ENCODE measurements at regions not wholly inside any gene's neighbourhood (a gene's known extent, or its start where the extent isn't known, plus 50 kb on each side); places are given as distances from the start of the nearest gene placed in this dataset.

- TF ChIP-seq CTCF (IDR thresholded peaks at IDR 0.05; ENCODE audit: insufficient read depth, low read length, poor library complexity, severe bottlenecking) = no peak
- no peak overlapping the region for H3K4me3 ChIP-seq (replicated peaks; ENCODE audit: low read depth, low read length)
- no peaks in the 10 kb centered on the region for H3K27me3 ChIP-seq (replicated peaks; ENCODE audit: control insufficient read depth, insufficient read depth, low read length)
- H3K36me3 ChIP-seq (ENCODE audit: control insufficient read depth, insufficient read depth, low read length) = no peaks in the 10 kb centered on the region
- no peak for DNase-seq (ENCODE audit: extremely low read depth, insufficient read length)
These were observed 602.1 kb upstream of the ZNF385D start for GRCh38 chr3:22353126-22353525.

- Histone ChIP-seq H3K4me3 (replicated peaks; ENCODE audit: low read depth, low read length) (no peak overlapping the region), H3K27me3 (replicated peaks; ENCODE audit: control insufficient read depth, insufficient read depth, low read length) (no peaks in the 10 kb centered on the region), H3K36me3 (ENCODE audit: control insufficient read depth, insufficient read depth, low read length) (no peaks in the 10 kb centered on the region)
- no peak for DNase-seq (ENCODE audit: extremely low read depth, insufficient read length)
- TF ChIP-seq CTCF (IDR thresholded peaks at IDR 0.05; ENCODE audit: insufficient read depth, low read length, poor library complexity, severe bottlenecking) = no peak
These were observed 607.3 kb upstream of the ZNF385D start for GRCh38 chr3:22358334-22358733.

- H3K36me3 ChIP-seq (ENCODE audit: control insufficient read depth, insufficient read depth, low read length) = no peaks in the 10 kb centered on the region
- no peaks in the 10 kb centered on the region for H3K27me3 ChIP-seq (replicated peaks; ENCODE audit: control insufficient read depth, insufficient read depth, low read length)
- TF ChIP-seq CTCF (IDR thresholded peaks at IDR 0.05; ENCODE audit: insufficient read depth, low read length, poor library complexity, severe bottlenecking) = no peak
- DNase-seq (ENCODE audit: extremely low read depth, insufficient read length) = no peak
- no peak overlapping the region for H3K4me3 ChIP-seq (replicated peaks; ENCODE audit: low read depth, low read length)
These were observed 609.2 kb upstream of the ZNF385D start for GRCh38 chr3:22360164-22360563.

- H3K36me3 ChIP-seq (ENCODE audit: control insufficient read depth, insufficient read depth, low read length) = no peaks in the 10 kb centered on the region
- DNase-seq (ENCODE audit: extremely low read depth, insufficient read length) = no peak
- H3K4me3 ChIP-seq (replicated peaks; ENCODE audit: low read depth, low read length) = no peak overlapping the region
- H3K27me3 ChIP-seq (replicated peaks; ENCODE audit: control insufficient read depth, insufficient read depth, low read length) = no peaks in the 10 kb centered on the region
- no peak for TF ChIP-seq CTCF (IDR thresholded peaks at IDR 0.05; ENCODE audit: insufficient read depth, low read length, poor library complexity, severe bottlenecking)
These were observed 610.0 kb upstream of the ZNF385D start for GRCh38 chr3:22360970-22361369.

- Histone ChIP-seq H3K4me3 (replicated peaks; ENCODE audit: low read depth, low read length) (no peak overlapping the region), H3K27me3 (replicated peaks; ENCODE audit: control insufficient read depth, insufficient read depth, low read length) (no peaks in the 10 kb centered on the region), H3K36me3 (ENCODE audit: control insufficient read depth, insufficient read depth, low read length) (no peaks in the 10 kb centered on the region)
- DNase-seq (ENCODE audit: extremely low read depth, insufficient read length) = no peak
- no peak for TF ChIP-seq CTCF (IDR thresholded peaks at IDR 0.05; ENCODE audit: insufficient read depth, low read length, poor library complexity, severe bottlenecking)
These were observed 610.5 kb upstream of the ZNF385D start for GRCh38 chr3:22361521-22361920.

- no peak for TF ChIP-seq CTCF (IDR thresholded peaks at IDR 0.05; ENCODE audit: insufficient read depth, low read length, poor library complexity, severe bottlenecking)
- no peaks in the 10 kb centered on the region for H3K36me3 ChIP-seq (ENCODE audit: control insufficient read depth, insufficient read depth, low read length)
- DNase-seq (ENCODE audit: extremely low read depth, insufficient read length) = no peak
- H3K27me3 ChIP-seq (replicated peaks; ENCODE audit: control insufficient read depth, insufficient read depth, low read length) = no peaks in the 10 kb centered on the region
- H3K4me3 ChIP-seq (replicated peaks; ENCODE audit: low read depth, low read length) = no peak overlapping the region
These were observed 613.8 kb upstream of the ZNF385D start for GRCh38 chr3:22364851-22365250.
